ENCODE measurements at regions not wholly inside any gene's neighbourhood (a gene's known extent, or its start where the extent isn't known, plus 50 kb on each side); places are given as distances from the start of the nearest gene placed in this dataset.
"Not testable (repeated sequence)": the region's sequence is repeated elsewhere in the genome, so short reads cannot be mapped to it uniquely, and the experiment has no call there.

DNA sequence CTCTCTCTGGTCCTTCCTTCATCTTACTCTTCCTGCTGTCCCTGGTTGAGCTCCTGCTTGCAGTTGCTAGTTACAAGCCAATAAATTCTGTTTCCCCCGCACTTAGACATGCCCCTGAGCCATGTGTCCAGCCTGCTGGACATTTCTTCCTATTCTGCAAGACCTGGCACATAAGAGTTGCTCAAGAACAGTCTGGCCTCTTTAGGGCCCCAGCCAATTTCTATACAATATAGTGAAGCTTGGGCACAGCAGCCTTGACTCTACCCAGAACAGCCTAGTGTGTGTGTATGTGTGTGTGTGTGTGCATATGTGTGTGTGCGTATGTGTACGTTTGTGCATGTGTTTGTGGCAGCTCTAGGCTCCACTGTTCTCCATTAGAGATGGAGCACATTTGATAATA lies 276.0 kb downstream of the CYRIA start:
- no peak for DNase-seq

DNA sequence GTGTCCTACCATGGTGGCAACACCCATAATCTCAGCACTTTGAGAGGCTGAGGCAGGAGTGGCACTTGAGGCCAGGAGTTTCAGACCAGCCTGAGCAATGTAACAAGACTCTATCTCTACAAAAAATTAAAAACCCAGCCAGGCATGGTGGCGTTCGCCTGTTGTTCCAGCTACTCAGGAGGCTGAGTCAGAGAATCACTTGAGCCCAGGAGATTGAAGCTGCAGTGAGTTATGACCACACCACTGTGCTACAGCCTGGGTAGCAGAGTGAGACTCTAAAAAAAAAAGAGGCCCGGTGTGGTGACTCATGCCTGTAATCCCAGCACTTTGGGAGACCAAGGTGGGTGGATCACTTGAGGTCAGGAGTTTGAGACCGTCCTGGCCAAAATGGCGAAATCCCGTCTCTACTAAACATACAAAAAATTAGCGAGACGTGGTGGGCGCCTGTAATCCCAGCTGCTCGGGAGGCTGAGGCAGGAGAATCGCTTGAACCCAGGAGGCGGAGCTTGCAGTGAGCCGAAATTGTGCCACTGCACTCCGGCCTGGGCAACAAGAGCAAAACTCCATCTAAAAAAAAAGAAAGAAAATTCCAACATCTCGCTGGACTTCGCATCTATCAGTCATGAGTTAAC lies 277.3 kb downstream of the CYRIA start:
- not testable (repeated sequence) for DNase-seq

DNA sequence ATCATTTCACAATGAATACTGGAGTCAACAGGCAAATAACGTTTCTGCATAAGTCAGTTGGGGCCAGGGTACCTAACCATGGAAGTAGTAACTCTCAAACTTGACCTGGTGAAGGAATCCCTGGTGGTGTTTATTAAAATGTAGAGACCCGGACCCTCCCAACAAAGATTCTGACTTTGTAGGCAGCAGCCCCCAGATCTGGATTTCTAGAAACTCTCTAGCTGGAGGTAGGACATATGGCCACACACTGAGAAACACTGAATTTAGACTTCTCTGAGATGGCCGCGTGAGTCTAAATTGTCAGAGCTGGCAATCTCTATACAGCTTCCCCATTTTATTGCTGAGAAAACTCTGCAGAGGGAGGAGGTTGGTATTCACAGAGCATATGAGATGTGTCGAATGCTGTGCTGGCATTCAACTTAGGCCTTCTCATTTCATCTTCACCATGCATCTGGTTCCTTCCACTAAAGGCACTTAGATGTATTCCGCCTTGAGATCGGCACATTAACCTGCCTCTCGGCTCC lies 278.1 kb downstream of the CYRIA start:
- no peak for DNase-seq

DNA sequence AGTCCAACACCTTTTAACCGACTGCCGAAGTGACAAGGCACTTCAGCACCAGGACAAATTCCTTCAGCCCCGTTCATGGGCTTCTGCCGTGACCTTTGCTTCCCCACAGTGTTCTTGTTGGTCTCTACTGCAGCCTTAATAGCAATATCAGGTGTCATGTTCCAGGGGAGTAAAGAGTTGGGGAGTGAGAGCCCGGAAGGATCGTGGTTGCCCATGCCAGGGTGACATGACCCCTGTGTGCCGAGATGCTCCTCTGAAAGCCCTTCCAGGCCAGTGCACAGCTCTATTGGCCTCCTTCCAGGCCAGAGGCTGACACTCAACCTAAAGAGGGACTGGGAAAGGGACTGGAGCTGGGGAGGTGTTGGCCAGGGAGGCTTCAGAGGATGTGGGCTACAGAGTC lies 279.2 kb downstream of the CYRIA start:
- no peak for DNase-seq

DNA sequence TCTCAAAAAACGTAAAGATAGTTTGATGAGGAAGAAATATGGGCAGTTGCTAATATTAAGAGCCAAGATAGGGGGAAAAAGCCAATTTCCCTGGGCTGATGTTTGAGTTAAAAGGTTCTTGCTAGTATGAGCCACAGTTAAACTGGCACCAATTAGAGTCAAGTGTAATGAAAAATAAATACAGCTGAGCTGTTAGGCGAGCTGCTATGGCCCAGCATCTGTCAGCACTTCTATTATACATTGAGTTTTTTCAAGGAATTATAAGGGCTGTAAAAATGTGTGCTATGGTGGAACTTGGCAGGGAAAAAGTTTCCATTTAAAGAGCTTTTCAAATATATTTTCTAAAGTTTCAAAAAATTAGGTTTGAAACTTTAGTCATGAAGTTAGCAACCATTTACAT lies 279.6 kb downstream of the CYRIA start:
- DNase-seq, result no peak

DNA sequence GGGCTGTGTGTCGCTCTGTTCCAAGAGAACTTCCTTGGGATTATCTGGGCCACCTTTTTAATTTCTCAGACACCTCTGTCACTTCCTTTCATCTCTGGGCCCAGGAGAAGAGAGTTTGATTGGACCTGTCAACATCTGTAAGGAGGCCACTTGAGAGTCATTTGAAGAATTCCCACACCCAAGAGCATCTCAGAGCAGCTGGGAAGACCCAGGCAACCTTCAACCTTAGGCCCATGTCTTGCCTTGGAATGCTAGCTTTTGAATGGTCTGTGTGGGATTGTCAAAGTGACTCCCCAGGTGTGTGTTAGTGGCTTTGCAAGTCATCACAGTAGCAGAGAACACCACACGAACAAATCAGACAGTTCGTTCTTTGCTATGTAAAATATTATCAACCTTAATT lies 280.3 kb downstream of the CYRIA start:
- DNase-seq, result no peak

DNA sequence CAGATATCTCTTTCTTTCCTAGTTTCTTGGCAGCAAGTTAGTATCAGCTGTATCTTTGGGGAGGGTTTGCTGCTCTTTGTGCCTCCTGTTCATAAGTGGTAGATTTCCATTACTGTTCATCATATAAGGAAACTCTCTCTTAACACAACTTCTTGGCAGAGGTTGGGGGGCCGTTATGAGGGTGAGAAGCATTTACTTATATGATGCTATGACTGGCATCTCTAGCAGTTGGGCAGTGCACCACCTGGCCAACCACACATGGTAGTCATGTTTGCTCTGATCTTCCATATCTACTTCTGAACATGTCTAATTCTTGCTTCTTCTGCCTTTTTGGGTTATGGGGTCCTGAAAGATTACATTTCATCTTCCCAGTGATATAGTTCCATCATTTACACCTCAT lies 282.2 kb downstream of the CYRIA start:
- DNase-seq, result no peak

DNA sequence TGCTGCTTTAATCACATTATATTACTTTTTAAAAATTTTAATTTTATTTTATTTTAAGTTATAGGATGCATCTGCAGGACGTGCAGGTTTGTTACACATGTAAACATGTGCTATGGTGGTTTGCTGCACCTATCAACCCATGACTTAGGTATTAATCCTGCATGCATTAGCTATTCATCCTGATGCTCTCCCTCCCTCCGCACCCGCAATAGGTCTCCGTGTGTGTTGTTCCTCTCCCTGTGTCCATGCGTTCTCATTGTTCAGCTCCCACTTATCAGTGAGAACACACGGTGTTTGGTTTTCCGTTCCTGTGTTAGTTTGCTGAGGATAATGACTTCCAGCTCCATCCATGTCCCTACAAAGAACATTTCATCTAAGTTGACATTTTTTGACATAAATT lies 283.2 kb downstream of the CYRIA start:
- DNase-seq, result no peak

DNA sequence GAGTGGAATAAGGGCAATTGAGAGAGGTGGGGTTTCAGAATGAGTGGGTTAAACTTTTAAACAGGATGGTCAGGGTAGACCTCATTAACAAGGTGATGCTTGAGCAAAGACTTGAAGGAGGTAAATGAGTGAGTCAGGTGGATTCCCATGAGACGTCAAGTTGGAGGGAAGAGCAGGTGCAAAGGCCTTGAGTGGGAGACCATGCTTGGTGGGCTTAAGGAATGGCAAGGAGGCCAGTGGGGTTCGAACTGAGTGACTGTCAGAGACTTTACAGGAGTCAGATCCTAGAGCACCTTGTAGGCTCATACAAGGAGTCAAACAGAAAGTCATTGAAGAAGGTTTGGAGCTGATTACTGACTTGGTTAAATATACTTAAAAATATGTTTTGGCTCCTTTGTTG lies 284.1 kb downstream of the CYRIA start:
- no peak for DNase-seq

DNA sequence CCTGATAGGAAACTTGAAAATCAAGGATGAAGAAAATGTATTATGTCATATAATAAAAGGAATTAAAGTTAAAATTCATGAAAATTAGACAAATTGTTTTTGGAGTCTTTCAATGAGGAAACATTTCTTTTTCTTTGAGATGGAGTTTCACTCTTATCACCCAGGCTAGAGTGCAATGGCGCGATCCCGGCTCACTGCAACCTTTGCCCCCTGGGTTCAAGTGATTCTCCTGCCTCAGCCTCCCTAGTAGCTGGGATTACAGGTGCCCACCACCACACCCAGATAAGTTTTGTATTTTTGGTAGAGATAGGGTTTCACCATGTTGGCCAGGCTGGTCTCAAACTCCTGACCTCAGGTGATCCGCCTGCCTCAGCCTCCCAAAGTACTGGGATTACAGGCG lies 285.7 kb downstream of the CYRIA start:
- not testable (repeated sequence) for DNase-seq

DNA sequence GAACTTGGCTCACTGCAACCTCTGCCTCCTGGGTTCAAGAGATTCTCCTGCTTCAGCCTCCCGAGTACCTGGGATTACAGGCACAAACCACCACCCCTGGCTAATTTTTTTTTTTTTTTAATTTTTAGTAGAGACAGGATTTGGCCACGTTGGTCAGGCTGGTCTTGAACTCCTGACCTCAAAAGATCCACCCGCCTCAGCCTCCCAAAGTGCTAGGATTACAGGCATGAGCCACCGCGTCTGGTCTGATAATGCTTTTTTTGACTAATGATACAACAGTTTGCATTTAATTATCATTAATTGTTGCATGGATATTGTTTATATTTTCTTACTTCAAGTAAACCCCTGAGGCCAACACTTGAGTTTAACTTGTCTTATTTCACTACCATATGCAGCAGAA lies 286.6 kb downstream of the CYRIA start:
- DNase-seq, result not testable (repeated sequence)

DNA sequence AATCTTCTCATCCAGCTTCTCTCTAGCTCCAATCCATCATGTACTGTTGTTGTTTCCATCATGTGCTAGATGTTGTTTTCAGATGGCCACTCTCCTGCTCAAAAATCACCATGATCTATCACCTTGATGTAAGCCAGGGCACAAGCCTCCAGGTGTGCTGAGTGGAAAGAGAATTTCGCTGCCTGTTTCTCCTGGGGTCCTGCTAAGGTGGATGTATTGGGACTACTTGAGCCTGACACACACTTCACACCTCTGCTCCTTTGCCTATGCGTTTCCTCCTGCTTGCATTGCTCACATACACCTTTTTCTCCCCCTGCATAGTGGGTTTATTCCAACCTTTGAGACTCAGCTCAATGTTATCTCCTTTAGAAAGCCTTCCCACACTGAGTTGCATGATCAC lies 287.6 kb downstream of the CYRIA start:
- no peak for DNase-seq

DNA sequence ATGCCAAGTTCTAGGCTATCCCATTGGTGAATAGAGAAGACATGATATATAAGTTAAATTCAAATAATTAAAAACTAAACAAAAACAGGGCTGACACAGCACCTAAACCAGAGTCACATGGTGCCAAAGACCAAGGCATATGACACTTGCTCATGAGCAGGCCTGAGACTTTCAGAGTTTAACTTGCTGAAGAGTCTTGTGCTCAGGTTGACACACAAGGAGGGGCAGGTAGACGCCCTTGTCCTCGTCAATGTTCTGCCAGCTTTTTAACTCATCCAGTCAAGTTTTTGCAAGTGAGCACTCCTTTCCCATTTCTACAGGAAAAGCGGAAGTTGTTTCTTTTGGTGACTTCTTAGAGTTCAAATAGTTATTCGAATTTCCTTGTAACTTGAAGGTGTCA lies 289.7 kb downstream of the CYRIA start:
- no peak for DNase-seq

DNA sequence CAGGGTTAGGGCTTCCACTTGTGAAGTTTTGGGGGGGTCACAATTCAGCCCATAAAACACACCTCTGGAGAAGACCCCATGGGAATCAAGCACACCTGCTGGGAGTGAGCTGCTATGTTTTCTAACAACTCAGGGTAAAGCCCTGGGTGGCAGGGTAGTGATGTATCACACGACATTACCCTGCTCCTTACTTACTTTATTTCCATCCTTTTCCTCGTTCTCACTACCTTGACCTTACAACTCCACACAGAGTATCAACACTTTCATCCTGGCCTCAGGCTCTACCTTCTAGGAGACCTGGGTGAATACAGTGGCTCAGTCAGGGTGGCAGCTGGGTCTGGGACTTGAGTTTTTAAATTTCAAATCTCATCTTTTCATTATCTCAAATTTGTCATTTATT lies 290.3 kb downstream of the CYRIA start:
- no peak for DNase-seq

DNA sequence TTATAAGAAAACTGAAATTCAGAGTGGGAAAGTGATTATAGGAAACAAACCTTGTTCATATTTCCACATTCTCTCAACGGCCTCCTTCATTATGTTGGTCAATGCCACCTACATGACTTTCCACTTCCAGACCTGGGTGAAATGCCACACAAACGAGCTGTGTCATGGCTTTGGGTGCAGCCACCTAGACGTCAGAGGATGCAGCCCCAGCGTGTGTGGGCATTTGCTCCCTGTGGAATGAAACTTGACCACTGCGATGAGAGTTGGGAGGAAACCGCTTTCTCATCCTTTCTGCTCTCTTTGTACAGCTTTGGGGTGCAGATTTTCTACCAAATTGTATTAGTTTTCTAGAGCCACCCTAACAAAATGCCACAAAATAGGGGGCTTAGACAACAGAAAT lies 291.0 kb downstream of the CYRIA start:
- DNase-seq, result no peak

DNA sequence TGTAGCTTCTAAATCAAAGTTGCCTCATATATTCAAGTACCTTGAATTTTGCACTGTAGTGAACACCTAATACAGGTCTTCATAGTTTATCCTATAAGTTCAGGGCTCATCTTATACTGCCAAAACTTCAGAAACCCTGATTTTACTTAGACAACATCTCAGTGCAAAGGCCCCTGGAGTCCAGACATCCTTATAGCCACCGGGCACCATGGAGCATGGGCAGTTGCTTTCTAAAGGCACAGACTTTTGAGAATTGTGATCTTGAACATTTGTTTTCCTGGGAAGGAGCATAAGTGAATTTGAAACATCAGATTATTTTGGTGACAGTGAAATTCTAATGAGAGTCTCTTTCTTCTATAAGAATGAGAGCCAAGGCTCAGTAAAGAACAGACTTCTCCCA lies 292.3 kb downstream of the CYRIA start:
- no peak for DNase-seq

DNA sequence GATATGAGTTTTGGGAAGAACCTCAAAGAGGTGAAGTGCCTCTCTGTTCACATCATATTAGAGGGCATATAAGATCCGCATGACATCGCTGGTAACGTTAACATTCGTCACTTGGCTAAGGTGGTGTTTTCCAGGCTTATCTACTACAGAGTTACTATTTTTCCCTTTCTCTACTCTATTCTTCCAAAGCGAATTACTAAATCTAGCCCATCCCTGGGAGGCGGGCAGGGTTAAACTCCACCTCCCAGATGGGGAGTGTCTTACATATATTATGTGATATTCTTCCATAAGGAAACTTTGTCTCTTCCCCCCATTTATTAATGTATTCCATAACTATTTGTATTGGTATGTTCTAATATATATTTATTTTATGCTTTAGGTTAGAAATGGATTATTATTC lies 293.9 kb downstream of the CYRIA start:
- no peak for DNase-seq

DNA sequence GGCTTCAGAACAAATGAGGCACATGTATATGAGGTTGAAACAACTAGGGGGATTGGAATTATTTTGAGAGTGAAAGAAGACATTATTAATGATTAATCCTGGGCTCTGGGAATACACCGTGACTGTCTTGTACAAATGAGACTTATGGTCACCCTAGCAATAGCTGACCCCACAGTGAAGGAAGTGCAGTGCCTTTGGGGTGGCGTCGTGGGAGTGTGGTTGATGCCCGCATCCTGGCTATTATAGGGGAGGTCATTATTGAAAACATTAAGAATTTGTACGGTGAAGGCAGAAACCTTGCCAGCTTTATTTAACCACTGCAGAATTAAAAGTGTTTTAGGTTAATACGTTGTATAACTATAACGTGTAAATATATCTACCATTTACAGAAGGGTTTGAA lies 296.7 kb downstream of the CYRIA start:
- DNase-seq, result no peak

DNA sequence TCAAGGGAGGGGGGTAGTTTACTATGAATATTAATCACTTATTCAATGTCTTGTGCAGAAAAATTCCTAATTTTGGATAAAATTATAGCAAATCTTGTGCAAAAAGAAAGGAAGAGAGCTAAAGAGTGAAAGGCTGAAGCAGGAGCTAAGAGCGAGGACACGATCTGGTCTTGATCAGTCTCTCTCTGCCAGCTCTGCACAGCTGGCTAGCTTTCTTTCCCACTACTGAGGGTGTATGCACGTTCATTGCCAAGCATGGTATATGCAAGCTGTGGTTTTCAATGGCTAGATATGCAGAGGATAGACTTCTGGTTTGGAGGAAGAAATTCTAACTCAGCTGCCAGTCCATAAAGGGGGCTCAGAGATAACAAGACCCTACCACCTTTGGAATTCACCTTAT lies 297.3 kb downstream of the CYRIA start:
- no peak for DNase-seq

DNA sequence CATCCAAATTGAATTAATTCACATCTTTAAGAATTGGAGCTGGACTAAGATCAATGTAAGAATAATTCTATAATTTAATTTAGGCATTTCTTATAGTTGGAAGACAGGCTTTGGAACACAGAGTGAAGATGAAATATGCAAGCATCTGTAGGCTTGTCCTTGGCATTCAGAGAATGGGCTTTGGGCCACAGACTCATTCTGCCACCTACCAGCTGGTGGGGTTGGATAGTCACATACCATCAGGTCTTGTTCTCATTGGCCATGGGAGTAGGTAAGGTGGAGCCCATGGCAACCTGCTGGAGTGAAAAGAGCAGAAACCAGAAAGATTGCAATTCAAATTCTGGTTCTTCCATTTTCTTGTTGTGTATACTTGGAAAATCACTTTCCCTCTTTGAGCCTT lies 300.3 kb downstream of the CYRIA start:
- DNase-seq, result no peak

DNA sequence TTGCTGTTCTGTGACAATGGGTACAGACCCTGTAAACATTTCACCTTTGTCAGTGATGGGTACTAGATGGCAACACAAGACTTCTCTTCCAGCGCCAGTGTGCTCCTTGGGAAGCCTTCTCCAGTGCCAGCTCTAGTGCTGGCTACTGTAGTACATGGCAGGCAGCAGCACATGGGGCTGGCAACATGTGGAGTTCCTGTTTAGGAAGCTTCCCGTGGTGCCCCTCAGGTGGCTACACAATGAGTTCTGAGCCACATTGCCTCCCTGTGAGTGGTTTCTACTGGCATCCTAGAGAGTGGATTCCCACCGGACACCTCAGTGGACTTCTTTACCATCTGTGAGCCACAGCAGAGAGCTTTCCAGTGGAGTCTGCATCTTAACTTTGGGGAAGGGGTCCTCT lies 302.1 kb downstream of the CYRIA start:
- DNase-seq, result no peak

DNA sequence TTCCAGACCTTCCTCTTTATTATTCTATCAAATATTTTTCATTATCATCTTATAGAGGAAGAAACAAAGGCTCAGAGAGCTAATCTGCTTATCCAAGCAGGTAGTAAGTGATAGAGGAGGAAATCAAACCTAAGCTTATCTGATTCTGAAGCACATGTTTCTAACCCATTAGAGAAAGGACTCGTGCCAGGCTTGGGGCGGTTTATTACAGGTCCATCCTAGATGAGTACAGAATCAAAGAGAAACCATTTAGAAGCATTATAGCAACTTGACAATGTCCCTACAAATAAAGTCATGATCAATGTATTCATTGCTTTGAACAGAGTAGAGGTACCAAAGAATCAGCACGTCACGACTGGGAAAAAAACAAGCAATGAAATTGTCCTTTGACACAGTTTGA lies 303.0 kb downstream of the CYRIA start:
- DNase-seq, result no peak

DNA sequence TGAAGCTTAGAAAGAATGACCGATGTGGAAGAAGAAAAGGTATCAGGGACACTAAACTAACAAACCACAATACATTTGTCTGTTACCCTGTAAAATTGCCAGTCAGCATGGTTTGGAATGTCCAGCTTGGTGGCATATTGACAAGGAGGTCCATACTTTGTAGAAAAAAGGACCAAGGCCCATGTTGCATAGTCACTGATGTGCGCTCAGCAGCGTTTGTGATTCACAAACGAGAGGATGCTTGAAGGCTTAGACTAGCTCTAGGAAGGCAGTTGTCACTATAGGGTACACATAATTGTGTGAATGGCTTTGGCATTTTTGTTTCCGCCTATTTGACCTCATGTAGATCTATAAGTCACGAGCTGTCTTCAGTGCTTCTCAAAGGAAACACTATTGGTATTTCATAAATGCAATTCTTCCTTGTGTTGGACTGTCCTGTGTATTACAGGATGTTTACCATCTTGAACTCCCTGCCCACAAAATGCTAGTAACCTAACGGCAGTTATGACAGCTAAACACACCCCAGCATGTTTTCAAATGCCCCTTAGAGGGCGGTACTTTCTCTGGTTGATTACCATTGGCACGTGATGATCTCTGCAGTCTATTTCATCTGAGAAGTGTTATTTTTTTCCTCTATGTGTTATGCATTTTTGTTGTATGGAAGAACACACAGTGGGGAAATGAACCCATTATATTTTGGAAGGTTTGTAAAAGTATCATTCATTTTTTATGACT lies 304.2 kb downstream of the CYRIA start:
- DNase-seq, result no peak

DNA sequence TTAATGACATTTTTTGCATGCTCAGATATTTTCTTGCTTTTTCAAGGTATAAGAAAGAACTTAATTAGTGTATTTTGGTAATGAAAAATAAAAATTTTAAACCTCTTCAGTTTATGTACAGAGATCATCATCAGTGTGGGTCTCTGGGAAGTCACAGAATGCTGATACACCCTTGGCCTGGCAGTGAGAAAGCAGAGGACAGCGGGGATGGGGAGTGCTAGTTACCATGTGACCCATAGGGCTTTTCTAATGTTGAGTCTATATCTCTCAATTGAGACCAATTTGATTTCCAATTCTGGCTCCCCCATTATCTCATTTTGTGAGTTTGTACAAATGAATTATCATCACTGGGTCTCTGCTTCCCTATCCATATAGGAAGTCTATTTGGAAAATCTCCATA lies 305.7 kb downstream of the CYRIA start:
- no peak for DNase-seq

DNA sequence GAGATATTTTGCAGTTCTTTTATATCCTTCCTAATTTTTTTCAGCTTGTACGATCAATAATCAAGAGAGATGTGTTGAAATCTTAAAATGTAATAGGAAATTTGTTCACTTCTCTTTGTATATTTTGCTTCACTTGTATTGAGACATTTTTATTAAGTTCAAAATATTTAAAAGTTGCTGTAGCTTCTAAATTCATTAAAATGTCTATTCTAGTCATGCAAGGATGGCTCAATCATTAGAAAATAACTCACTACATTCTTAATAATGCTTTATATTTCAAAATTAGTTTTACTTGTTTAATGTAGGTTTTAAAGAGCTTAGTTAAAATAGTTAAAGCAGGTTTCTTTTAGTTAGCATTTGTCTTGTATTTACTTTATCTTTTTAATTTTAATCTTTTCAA lies 308.4 kb downstream of the CYRIA start:
- no peak for DNase-seq

Data from NCI-H524 treated with DMSO at 0.1 percent for 48 hours (cell line).